MV-4-11 (cell line): ENCODE measurements at regions not wholly inside any gene's neighbourhood (a gene's known extent, or its start where the extent isn't known, plus 50 kb on each side); places are given as distances from the start of the nearest gene placed in this dataset.
A peak's percentile ranks its signal among the peaks of the same experiment; 100 is the strongest.
"Not testable (repeated sequence)": the region's sequence is repeated elsewhere in the genome, so short reads cannot be mapped to it uniquely, and the experiment has no call there.

ENCODE experiments used
- DNase-seq: peaks from one replicate; lab custom pipeline; 2025; lab: John Stamatoyannopoulos, UW

DNA sequence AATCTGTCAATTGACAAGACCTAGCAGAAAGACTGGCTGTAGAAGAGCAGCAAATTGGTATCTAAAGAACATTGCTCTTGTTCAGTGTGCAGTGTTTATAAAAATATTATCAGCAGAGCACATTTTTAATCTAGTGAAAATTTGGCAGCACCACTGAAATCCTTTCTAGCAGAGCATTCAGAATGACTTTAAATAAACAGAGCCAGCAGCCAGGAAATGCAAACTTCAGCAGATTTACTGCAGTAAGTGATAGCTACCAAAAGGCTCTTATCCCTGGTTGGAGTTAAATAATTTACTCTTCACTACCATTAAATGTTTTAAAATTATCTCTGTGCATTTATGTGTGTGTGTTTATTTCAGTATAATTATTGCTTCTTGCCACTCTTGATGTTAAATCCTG is 590.9 kb upstream of the CITED2 start:
- DNase-seq: no peak

DNA sequence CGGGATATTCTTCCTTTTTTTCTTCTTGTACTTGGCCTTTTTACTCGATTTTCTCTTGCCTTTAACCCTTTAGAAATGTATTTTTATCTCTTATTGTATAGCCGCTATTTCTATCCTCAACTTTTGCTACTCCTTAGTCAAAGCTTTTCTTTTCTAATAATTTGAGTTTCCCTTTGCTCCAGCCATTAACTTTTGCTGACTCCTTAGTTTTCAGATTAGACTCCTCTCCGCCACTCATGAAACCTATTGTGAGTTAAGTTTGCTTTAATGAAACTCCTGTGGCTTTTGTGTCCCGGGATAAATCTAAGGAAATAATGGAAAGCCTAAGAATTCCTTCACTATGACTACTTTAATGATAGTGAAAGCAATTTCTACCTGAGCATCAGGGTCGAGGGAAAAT is 590.3 kb upstream of the CITED2 start:
- DNase-seq: no peak

DNA sequence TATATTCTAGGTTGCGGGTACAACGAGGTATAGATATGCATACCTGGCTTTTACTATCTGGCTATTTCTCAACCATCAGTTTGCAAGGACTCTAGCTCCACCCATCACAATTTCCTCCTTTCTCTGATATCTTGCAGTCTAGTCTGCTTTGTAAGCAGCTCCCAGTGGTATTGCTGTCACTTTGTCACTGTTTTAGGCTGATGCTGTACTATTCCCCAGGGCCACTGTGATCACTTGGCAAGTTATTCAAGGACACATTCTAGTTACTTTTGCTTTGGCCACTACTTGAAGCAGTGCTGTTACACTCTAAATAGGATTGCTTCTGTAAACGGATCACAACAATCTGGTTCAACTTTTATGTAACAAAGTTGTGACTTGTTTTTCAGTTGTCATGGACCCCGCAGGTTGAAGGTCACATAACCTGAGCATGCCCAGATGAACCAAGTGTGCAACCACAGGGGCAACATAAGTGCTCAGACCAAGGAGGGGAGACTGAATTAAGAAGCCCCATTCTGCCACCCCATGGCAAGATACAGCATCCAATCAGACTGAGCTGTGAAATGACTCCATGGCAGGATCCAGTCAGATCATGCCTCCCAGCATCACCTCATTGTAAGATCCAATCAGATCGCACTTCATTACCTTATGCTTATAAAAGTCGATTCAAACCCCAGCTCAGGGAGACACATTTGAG is 588.4 kb upstream of the CITED2 start:
- no peak for DNase-seq

DNA sequence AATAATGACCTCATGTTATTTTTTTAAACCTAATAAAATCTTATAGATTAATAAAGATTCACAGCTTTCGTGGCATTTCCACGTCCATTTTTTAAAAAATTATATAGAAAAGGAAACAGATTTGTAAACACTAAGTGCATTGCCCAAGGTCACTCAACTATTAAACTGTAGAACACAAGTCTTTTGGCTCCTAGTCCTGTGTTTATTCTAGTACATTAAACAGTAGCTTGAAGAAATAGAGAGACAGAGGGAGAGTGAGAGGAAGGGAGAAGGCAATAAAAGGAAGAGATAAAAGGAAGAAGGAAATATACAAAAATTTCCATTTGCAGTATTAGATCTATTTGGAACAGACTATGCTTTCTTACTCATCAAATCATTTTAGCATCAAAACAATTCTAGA is 586.7 kb upstream of the CITED2 start:
- DNase-seq: no peak

DNA sequence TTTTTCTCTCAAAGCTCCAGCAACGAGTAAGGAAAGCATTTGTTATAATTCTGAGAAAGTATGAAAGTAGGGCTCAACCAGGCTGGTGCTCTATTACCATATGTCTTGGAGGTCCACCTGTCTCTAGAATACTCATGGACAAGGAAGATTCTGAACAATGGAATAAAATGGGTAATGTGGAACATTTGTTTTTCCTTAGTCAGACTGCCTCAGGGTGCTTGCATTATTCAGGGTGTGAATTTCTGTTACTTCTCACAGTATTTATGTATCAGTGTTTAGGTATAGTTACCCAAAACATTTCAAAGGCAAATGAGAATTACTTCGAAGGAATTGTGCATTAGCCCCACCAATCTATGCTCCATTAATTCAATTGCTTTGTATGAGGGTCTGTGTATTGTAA is 586.2 kb upstream of the CITED2 start:
- DNase-seq: no peak

DNA sequence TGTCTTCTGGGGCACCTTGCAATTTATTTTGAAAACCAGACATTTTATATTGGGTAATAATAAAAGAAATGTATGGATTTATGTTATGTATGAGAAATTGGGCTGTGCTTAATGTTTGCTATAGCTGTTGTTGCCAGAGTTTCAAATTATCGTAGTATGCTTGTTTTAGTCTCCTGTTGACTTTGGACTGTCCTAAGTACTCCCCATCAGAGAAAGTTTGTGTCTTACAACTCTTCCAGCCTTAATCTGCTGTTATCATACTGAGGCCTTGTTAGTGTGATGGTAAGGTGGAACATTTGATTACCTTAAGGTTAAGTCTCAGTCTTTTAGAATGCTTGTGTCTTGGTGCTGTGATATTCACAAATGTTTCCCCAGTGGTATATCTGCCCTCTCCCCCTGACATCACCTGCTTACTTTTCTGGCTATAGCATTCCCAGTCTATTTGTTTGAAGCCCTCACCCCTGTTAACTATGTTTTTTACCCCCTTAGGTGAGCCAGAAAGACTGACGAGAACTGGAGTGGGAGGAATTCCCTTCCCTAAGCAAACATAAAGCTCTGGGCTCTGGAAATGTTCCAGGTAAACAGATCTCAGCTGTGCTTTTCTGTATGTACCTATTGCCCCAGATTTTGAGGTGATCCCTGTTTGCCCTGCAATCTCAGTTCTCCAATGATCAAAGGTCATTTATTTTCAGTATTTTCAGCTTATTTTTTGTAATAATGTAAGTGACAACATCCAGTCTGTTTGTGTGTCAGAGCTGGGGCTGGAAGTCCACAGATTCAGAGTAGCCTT is 581.1 kb upstream of the CITED2 start:
- no peak for DNase-seq

DNA sequence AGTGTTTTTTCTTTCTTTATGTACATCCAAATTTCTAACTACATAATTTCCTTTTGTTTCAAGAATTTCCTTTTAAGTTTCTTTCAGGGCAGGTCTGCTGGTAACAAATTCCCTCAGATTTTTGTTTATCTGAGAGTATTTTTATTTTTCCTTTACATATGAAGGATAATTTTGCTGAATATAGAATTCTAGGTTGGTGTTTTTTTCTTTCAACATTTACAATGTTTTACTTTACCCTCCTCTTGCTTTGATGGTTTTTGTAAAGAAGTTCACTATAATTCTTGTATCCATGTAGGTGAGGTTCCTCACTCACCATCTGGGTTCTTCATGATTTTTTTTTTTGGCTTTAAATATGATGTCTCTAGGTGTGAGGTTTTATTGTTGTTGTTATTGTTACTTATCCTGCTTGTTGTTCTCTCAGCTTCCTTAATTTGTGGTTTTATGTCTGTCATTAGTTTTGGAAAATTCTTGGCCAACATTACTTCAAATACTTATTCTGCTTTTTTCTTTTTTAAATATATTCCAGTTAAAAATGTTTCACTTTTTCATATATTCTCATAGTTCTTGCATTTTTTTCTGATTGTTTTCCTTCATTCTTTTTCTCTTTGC is 580.1 kb upstream of the CITED2 start:
- no peak for DNase-seq

DNA sequence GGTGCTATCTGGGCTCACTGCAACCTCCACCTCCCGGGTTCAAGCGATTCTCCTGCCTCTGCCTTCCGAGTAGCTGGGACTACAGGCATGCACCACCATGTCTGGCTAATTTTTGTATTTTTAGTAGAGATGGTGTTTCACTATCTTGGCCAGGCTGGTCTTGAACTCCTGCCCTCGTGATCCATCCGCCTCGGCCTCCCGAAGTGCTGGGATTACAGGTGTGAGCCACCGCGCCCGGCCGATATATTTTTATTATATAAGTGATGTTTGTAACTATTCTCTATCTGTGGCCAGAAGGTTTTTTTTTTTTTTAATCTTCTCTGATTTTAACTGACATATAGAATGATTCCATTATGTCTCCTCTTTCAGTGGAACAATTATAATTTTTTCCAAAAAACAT is 579.3 kb upstream of the CITED2 start:
- DNase-seq: not testable (repeated sequence)

DNA sequence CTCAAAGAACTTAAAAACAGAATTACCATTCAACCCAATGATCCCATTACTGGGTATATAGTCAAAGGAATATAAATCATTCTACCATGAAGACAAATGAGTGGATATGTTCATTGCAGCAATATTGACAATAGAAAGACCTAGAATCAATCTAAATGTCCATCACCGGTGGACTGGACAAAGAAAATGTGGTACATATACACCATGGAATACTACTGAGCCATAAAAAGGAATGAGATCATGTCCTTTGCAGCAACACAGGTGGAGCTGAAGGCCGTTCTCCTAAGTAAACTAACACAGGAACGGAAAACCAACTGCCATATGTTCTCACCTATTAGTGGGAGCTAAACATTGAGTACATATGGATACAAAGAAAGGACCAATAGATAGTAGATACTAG is 576.7 kb upstream of the CITED2 start:
- DNase-seq: no peak

DNA sequence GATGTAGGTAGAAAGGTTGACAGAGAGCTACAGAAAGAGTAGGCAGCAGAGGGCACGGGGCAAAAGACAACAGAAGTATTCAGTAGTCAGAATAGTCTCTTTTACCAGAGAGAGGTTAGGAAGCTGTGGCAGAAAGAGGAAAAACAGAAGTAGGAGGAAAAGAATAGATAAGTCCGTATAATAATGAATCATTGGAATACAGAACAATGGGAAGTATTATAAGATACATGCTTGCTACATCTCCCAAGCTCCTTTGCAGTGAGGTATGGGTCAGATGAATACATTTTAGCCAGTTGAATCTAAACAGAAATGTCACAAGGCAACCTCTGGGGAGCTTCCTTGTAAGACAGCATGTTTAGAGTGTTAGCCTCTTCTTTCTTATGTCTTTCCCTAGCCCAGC is 570.5 kb upstream of the CITED2 start:
- no peak for DNase-seq

DNA sequence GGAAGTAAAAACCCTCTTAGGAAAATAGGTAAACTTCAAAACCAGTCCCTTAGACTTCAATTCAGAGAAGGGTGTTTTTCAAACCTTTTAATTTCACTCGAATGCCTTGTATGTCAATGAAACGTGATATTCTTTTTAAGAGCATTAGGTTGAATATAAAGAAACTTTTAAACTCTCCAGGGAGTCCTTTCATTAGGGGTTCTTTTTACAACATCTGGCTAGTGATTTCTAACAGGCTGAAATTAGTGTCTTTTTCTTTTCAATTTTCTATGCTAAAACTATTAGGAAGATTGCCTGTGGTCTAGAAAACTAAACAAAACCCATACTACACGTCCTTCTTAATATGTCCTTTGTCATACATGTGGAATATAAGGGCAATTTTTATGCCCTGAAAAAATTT is 569.7 kb upstream of the CITED2 start:
- DNase-seq: no peak

DNA sequence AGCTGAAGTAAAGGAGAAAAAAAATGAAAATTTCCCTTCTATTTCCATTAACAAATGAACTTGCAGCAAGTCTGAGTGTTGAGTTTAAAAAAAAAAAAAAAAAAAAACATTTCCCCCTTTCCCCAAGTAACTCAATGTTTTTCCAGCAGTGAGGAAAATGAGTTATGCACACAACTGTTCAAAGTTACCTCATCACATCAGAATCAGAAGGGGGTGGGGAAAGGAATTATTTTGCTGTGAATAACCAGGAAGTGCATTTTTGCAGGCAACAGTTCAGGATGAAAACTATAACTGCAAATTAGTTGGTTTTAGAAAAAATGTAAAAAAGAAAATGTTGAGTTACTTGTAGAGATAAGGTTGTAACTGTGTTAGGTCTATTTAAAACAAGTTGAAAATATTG is 568.9 kb upstream of the CITED2 start:
- DNase-seq: no peak

DNA sequence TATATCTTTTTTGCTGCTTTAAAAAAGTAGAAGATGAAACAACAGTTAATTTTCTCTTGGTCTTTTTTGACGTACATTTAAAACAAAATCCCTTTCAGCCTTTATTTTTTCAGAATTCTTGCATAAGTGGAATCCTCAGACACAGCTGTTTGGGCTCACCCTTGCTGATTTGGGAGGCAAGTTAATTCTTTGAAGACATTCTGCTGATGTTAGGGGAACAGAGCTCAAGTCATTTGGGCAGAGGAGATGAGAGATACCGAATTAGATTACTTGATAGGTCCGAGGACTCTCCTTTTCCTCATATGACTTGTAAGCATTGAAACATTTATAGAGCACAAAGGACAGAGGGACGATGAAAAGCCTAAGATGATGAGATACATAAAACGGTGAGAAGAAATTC is 567.9 kb upstream of the CITED2 start:
- DNase-seq: no peak

DNA sequence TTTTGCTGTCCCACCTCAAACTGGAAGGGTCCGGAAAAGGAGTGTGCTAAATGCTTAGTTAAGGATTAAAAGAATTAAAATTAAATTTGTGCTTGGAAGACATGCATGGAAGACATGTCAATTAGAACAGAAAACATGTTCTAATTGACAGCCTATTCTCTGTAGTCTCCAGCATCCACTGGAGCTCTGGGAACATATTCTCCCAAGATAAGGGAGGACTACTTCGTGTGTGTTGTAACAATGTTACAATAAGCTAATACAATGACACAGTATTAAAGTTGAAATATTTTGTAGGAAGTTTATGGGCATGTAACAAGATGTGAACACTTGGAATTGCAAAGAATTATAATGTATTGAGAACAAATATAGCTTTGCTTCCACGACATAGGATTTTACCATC is 567.4 kb upstream of the CITED2 start:
- no peak for DNase-seq

DNA sequence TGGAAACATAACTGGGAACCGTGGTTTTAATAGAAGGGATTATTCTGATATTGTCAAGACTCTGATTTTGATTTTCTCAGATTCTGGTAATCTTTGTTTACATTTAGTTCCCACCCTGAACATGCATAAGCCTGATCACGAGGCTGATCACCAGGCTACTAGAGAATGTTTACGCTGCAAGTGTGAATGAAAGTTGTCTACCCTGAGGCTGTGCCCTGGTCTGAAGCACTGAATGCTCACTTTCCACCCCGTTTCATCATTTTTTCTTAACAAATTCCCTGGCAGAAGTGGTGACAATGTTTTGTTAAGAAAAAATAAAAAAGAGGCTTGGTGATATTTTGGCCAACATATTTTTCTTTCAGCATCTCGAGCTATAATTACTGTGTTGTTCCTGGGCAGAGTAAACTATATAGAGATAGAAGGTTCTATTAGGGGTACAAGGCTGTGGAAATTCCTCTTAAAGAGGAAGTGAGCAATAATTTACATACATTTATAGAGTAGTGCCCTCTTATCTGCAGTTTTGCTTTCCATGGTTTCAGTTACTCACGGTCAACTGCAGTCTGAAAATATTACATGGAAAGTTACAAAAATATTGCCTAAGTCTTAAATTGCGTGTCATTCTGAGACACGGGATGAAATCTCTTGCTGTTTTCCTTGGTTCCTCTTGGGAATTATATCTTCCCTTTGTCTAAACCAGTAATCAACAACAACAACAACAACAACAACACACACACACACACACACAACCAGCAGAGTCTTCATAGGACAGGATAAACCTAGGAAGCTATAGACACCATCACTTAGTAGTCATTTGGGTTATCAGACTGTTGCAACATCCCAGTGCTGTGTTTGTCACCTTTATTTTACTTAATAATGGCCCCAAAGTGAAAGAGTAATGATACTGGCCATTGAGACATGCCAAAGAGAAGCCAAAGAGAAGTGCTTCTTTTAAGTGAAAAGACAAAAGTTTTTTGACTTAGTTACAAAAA is 566.6 kb upstream of the CITED2 start:
- DNase-seq: peak; percentile 90

DNA sequence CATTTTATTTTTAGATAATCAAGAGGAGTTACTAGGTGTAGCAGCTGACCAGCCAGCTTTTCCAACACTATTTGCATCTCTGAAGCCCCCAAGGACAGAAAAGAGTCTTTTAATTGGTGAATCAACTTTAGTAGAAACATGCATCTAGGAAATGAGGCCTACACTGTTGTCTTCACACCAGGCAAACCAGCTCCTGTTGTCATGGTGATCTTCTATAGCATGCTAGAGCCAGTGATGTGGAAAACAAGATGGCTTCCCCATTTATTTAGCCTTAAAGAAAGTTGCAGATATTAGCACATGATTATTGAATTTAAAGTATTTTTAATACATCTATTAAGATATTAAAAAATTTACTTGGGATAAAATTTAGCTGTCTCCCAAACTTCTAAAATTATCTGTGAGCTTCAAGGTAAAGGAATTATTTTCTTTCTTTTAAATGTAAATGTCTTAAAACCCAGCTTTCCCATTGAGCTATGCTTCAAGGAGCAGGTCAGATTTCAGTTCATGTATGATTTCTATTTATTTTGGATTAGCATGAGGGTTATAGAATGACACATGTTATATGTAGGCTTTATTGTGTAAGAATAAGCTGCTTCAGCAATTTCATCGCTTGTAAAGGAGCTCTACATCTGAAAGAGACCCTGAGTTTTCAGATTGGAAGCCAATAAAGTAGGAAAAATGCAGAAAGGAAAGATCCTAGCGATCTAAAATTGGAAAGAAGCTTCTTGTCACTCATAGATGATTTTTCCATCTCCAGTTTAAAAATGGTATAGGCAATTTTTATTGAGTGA is 564.9 kb upstream of the CITED2 start:
- peak; percentile 17 for DNase-seq

DNA sequence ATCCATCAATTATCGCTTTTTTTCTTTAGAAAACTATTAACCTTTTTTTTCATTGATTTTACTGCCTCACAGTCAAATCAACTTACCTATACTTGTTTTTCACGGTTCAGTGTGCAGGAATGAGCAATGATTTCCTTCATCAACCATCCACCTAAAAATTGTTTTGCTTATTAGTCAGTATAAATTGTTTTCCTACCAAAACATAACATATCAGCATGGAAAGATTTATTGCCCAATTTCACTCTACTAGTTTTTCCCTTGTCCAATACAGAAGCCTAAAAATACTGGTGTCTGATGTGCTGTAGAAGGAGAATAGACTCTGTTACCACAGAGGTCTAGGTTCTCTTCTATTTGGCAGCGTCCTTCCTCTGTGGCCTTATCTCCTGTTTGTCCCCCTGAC is 558.2 kb upstream of the CITED2 start:
- DNase-seq: no peak

DNA sequence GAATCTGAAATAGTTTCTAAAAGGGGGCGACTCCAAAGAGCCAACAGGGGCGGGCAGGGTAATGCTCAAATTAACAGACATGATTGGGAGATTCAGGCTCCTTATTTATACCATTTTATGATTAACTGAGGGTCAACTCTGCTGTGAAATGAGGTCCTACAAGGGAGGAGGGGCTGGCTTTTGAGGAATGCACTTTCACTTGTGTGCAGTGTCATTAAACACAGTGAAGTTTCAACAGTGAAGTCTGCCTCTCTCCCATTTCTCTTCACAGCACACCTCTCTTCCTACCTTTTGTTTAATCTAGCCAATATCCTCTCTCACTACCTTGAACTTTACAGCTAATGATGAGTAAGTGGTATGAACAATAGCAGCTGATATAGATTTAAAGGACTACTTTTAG is 557.3 kb upstream of the CITED2 start:
- DNase-seq: no peak

DNA sequence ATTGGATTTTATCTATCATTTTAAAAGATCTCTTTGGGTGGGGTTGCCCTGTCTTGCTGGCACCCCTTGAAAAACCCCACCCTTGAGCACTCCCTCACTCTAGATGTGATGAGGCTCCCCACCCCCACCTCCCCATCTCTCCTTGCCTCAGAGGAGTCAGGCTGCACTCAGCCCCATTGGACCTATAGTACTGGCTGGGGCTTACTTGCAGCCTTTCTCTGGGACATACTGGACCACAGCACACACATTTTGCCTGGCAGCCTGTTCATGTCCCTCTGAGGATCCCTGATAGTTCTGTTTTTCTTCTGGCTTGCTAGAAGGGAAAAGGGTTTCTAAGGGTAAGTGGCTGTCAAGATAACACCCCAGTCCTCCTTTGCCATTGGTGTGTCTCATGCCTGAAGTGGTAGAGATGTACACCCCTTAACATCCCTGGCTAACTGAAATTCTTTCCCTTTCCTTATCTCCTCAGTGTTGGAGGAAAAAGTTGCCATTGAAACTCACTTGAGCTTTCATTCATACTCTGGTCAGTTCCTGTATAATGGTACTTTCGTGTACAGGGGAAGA is 553.4 kb upstream of the CITED2 start:
- no peak for DNase-seq

DNA sequence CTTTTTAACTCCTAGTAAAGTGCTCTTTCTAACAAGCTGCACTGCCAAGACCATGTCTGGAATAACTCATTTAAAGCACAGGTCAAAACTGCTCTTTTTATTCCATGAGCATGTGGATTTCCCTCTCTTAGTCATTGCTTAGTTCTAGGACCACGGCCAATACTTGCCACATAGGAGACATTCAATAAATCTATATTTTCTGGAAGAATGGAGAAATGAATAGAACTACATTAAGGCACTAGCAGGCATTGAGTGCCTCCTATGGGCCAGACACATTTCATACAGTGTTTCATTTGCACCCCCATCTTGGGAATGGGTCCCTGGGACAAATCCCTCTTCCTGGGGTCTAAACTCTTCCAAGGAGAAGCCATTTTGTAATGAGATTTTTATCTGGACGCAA is 552.8 kb upstream of the CITED2 start:
- peak; percentile 28 for DNase-seq

DNA sequence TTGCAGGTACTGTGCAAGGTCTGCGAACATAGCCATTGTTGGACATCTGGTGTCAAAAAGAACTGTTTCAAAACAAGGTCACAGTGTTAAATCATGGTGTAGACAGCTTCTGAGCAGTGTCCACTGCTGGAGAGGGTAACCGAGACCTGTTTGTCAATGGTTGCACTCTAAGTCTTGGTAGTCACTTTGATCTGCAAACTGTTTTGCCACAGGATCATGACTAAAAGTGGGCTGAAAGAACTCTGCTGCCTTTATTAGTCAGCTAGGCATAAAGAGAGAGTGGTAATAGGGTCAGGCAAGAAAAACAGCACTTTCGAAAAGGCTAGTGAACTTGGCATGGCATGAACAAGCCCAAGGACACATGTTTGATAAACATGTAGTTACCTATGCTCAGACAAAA is 552.3 kb upstream of the CITED2 start:
- no peak for DNase-seq
